ENCODE measurements at regions not wholly inside any gene's neighbourhood (a gene's known extent, or its start where the extent isn't known, plus 50 kb on each side); places are given as distances from the start of the nearest gene placed in this dataset.
"Not testable (repeated sequence)": the region's sequence is repeated elsewhere in the genome, so short reads cannot be mapped to it uniquely, and the experiment has no call there.

- DNase-seq (no peak), ATAC-seq (no peak)
- no peaks in the 10 kb centered on the region for H3K4me1 Mint-ChIP-seq
- peaks cover 5 to 12% of the 10 kb centered on the region in 2 donors for H3K9me3 Mint-ChIP-seq
- no peak overlapping the region for H3K4me3 Mint-ChIP-seq
- no peak overlapping the region for H3K27ac Mint-ChIP-seq
- H3K27me3 Mint-ChIP-seq, result no peaks in the 10 kb centered on the region
Measured at GRCh38 chr12:78269620-78270019, 438.9 kb downstream of the NAV3 start.

GRCh38 chr12:78271546-78271945, 440.9 kb downstream of the NAV3 start:
- no peaks in the 10 kb centered on the region for H3K27me3 Mint-ChIP-seq
- ATAC-seq, result no peak
- H3K4me1 Mint-ChIP-seq, result no peaks in the 10 kb centered on the region
- H3K27ac Mint-ChIP-seq, result no peak overlapping the region
- H3K9me3 Mint-ChIP-seq, result peaks cover 10 to 12% of the 10 kb centered on the region in 2 donors
- no peak overlapping the region for H3K4me3 Mint-ChIP-seq
- DNase-seq, result no peak

- Mint-ChIP-seq H3K9me3 (peaks cover 10 to 37% of the 10 kb centered on the region in 2 donors), H3K4me1 (no peaks in the 10 kb centered on the region), H3K27me3 (no peaks in the 10 kb centered on the region), H3K4me3 (no peak overlapping the region), H3K27ac (no peak overlapping the region)
- no peak for DNase-seq
- no peak for ATAC-seq
Measured at GRCh38 chr12:78275886-78276285, 445.2 kb downstream of the NAV3 start.

DNA sequence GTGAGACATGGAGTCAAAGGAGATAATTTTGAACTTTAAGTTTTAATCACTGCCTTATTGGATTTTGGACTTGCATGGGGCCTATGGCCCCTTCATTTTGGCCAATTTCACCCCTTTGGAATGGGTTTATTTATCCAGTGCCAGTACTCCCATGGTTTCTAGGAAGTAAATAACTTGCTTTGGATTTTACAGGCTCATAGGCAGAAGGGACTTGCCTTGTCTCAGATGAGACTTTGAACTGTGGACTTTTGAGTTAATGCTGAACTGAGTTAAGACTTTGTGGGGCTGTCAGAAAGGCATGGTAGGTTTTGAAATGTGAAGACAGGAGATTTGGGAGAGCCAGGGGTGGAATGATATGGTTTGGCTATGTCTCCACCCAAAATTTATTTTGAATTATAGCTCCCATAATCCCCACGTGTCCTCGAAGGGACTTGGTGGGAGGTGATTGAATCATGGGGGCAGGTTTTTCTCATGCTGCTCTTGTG, 448.1 kb downstream of the NAV3 start:
- Mint-ChIP-seq H3K4me3 (no peak overlapping the region), H3K27me3 (no peaks in the 10 kb centered on the region), H3K9me3 (peaks cover 5 to 41% of the 10 kb centered on the region in 2 donors), H3K27ac (no peak overlapping the region), H3K4me1 (no peaks in the 10 kb centered on the region)
- DNase-seq (no peak), ATAC-seq (no peak)

DNA sequence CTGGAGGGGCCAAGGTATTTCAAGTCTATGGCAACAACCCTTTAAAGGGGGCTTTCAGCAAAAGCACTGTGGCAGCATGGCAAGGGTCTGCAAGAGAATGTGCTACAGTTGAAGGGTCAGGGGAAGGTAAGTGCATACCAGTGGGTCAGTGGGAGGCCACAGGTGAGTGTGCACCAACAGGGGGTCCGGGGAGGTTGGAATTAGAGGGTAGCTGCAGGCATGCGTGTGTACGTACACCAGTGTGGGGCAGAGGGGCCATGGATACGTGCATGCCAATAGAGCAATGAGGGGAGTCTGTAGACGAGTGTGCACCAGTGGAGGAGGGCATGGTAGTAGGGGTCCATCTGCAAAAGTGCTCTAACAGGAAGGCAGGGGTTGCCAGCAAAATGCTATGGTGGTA, 448.9 kb downstream of the NAV3 start:
- no peaks in the 10 kb centered on the region for H3K27me3 Mint-ChIP-seq
- H3K4me1 Mint-ChIP-seq, result no peaks in the 10 kb centered on the region
- ATAC-seq (no peak), DNase-seq (no peak)
- peaks cover 5 to 33% of the 10 kb centered on the region in 2 donors for H3K9me3 Mint-ChIP-seq
- H3K27ac Mint-ChIP-seq, result no peak overlapping the region
- no peak overlapping the region for H3K4me3 Mint-ChIP-seq

- ATAC-seq, H3K4me3 Mint-ChIP-seq, H3K27ac Mint-ChIP-seq, H3K4me1 Mint-ChIP-seq, H3K27me3 Mint-ChIP-seq, DNase-seq: not testable (repeated sequence)
- peaks cover 0 to 33% of the 10 kb centered on the region in 2 donors for H3K9me3 Mint-ChIP-seq
Measured at GRCh38 chr12:78281102-78281501, 450.4 kb downstream of the NAV3 start.

- no peaks in the 10 kb centered on the region for H3K4me1 Mint-ChIP-seq
- no peak overlapping the region for H3K27ac Mint-ChIP-seq
- H3K27me3 Mint-ChIP-seq, result no peaks in the 10 kb centered on the region
- H3K4me3 Mint-ChIP-seq, result no peak overlapping the region
- DNase-seq (no peak), ATAC-seq (no peak)
- peaks cover 0 to 18% of the 10 kb centered on the region in 2 donors for H3K9me3 Mint-ChIP-seq
Measured at GRCh38 chr12:78284417-78284816, 453.7 kb downstream of the NAV3 start.

GRCh38 chr12:78290606-78291345, 460.1 kb downstream of the NAV3 start:
- no peak overlapping the region for H3K27ac Mint-ChIP-seq
- H3K27me3 Mint-ChIP-seq, result no peaks in the 10 kb centered on the region
- no peak overlapping the region for H3K4me3 Mint-ChIP-seq
- H3K4me1 Mint-ChIP-seq, result no peaks in the 10 kb centered on the region
- ATAC-seq (no peak), DNase-seq (no peak)
- peaks cover 5 to 7% of the 10 kb centered on the region in 2 donors for H3K9me3 Mint-ChIP-seq

GRCh38 chr12:78293059-78293686, 462.5 kb downstream of the NAV3 start:
- no peak for DNase-seq
- H3K27me3 Mint-ChIP-seq, result no peaks in the 10 kb centered on the region
- H3K4me3 Mint-ChIP-seq, result no peak overlapping the region
- no peaks in the 10 kb centered on the region for H3K4me1 Mint-ChIP-seq
- no peak for ATAC-seq
- H3K27ac Mint-ChIP-seq, result no peak overlapping the region
- peaks cover 5 to 7% of the 10 kb centered on the region in 2 donors for H3K9me3 Mint-ChIP-seq

DNA sequence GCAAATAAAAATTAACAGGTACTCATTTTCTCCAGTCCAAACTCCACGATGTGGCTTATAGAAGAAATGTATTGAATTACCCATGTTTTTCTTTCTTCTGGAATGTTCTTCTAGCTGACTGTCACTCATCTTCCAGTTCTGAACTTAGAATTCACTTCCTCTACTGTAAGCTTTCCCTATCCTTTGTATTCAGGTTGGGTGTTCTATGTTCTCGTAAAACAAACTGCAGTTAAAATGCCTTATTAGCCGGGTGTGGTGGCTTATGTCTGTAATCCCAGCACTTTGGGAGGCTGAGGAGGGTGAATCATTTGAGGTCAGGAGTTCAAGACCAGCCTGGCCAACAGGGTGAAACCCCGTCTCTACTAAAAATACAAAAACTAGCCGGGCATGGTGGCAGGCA, 470.6 kb downstream of the NAV3 start:
- not testable (repeated sequence) for H3K4me3 Mint-ChIP-seq, DNase-seq, H3K4me1 Mint-ChIP-seq

GRCh38 chr12:78305808-78306207, 475.1 kb downstream of the NAV3 start:
- no peak for DNase-seq
- Mint-ChIP-seq H3K27me3 (no peaks in the 10 kb centered on the region), H3K27ac (no peak overlapping the region), H3K4me3 (no peak overlapping the region), H3K4me1 (no peaks in the 10 kb centered on the region), H3K9me3 (peaks cover 6 to 13% of the 10 kb centered on the region in 2 donors)
- ATAC-seq, result no peak

More for the DNA sequence above, 470.6 kb downstream of the NAV3 start:
- H3K27ac Mint-ChIP-seq, H3K27me3 Mint-ChIP-seq, ATAC-seq: not testable (repeated sequence)
- H3K9me3 Mint-ChIP-seq, result peaks cover 6 to 17% of the 10 kb centered on the region in 2 donors

DNA sequence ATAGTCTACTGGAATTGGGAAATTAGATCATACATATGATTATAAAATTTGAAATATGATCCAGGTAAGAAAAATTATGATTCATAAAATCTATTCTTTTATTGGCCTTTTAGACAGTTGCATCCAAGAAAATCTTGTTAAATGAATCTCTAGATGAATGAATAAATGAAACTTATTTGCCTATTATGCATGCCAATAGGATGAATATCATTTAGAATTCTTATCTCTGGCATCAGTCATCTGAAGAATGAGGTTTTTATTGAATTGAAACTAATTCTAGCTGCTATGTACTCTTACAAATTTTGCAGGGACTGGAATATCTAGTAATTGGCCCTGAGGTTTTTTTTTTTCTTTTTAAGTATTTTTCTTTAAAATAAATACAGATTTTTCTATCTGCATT, 475.5 kb downstream of the NAV3 start:
- H3K9me3 Mint-ChIP-seq, result peaks cover 6 to 11% of the 10 kb centered on the region in 2 donors
- no peak overlapping the region for H3K27ac Mint-ChIP-seq
- no peaks in the 10 kb centered on the region for H3K27me3 Mint-ChIP-seq

DNA sequence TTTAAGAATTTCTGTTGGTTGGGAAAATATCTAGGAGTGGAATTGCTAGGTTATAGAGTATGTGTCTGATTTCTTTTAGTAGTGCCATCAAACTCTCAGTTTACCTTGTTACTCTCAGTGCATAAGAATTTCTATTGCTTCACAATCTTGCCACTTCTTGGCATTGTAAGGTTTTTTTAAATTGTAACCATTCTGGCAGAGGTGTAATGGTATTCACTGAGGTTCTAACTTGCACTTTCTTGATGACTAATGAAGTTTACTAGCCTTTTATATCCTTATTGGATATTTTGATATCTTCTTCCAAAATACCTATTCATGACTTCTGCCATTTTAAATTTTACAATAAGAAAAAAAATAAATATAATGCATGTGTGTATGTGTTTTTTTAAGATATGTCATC, 478.0 kb downstream of the NAV3 start:
- no peaks in the 10 kb centered on the region for H3K4me1 Mint-ChIP-seq
- no peak for ATAC-seq
- no peak overlapping the region for H3K4me3 Mint-ChIP-seq
- no peak for DNase-seq
- no peaks in the 10 kb centered on the region for H3K27me3 Mint-ChIP-seq
- H3K27ac Mint-ChIP-seq, result no peak overlapping the region
- peaks cover 6 to 11% of the 10 kb centered on the region in 2 donors for H3K9me3 Mint-ChIP-seq

More for the DNA sequence above, 475.5 kb downstream of the NAV3 start:
- ATAC-seq, result no peak
- DNase-seq, result no peak
- Mint-ChIP-seq H3K4me3 (no peak overlapping the region), H3K4me1 (no peaks in the 10 kb centered on the region)

DNA sequence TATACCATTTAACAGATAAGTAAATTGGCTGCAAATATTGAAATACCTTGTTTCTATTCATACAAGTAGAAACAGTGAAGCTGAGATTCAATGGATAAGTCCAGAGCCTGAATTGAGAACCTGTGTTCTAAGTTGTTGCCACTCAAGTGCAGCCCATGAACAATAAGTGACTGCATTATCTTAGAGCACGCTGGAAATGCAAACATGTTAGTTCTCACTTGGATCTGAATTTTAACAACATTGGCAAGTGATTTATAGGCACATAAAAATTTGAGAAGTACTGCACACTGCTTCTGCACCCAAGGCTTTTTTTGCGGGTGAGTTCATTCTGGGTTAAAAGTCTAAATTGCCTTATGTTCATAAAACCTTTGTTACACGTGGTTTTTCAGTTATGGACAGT, 484.3 kb downstream of the NAV3 start:
- no peak for ATAC-seq
- H3K9me3 Mint-ChIP-seq, result no peaks in the 10 kb centered on the region
- H3K4me3 Mint-ChIP-seq, result no peak overlapping the region
- no peaks in the 10 kb centered on the region for H3K27me3 Mint-ChIP-seq
- no peak for DNase-seq
- H3K27ac Mint-ChIP-seq, result no peak overlapping the region
- H3K4me1 Mint-ChIP-seq, result no peaks in the 10 kb centered on the region

DNA sequence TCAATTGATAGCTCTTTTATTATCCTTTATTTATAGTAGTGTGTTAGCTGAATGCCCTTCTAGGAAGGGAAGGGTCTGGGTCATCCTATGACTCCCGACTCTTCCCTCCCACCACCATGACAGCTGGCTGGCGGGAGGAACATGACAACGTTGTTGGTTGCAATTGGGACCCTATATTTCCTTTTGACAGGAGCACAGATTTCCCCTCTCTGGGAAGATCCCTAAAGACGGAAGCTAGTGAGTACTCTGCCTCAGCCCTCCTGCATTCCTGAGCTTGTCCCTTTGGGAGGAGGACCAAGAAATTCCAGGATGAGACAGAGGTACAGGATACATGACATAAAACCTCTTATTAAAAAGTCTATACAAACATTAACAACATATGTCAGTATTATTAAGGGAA, 485.4 kb downstream of the NAV3 start:
- no peaks in the 10 kb centered on the region for H3K9me3 Mint-ChIP-seq

More for the DNA sequence above, 485.4 kb downstream of the NAV3 start:
- Mint-ChIP-seq H3K27me3 (no peaks in the 10 kb centered on the region), H3K4me3 (no peak overlapping the region), H3K4me1 (no peaks in the 10 kb centered on the region), H3K27ac (no peak overlapping the region)
- DNase-seq, result no peak
- no peak for ATAC-seq
